ENCODE measurements at regions not wholly inside any gene's neighbourhood (a gene's known extent, or its start where the extent isn't known, plus 50 kb on each side); places are given as distances from the start of the nearest gene placed in this dataset.

- TF ChIP-seq, protein P1, sequence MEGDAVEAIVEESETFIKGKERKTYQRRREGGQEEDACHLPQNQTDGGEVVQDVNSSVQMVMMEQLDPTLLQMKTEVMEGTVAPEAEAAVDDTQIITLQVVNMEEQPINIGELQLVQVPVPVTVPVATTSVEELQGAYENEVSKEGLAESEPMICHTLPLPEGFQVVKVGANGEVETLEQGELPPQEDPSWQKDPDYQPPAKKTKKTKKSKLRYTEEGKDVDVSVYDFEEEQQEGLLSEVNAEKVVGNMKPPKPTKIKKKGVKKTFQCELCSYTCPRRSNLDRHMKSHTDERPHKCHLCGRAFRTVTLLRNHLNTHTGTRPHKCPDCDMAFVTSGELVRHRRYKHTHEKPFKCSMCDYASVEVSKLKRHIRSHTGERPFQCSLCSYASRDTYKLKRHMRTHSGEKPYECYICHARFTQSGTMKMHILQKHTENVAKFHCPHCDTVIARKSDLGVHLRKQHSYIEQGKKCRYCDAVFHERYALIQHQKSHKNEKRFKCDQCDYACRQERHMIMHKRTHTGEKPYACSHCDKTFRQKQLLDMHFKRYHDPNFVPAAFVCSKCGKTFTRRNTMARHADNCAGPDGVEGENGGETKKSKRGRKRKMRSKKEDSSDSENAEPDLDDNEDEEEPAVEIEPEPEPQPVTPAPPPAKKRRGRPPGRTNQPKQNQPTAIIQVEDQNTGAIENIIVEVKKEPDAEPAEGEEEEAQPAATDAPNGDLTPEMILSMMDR (IDR thresholded peaks at IDR 0.05) = no peak
- no peak for TF ChIP-seq POLR2A (IDR thresholded peaks at IDR 0.05)
Observed at GRCh38 chr10:128684215-128684614, 558.0 kb upstream of the MKI67 start.
